HG02943 (cell line): ENCODE measurements at regions not wholly inside any gene's neighbourhood (a gene's known extent, or its start where the extent isn't known, plus 50 kb on each side); places are given as distances from the start of the nearest gene placed in this dataset.

Experiments
- ATAC-seq: cut with Tn5 transposase; IDR thresholded peaks from one replicate; pipeline ENCODE4 v1.9.1; 2021; ENCODE audit warnings: mild to moderate bottlenecking, low read depth, moderate library complexity; ENCODE audit not compliant: unreplicated experiment

DNA sequence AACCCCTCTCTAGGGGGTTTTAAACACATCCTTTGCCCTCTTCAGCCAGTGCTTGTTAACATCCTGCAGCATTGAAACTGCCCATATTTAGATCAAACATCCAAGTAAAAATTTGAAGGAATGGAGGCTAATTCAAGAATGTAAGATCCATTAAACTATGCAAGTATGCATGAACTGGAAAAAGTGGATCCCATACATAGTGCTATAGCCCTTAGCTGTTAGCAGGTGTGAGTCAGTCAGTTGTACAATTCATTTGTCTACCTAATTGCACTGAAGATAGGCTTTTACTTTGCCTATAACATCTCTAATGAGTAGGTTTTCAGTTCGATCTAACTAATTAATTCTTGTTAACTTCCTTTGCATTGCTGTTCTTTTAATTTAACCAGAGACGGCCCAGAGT is 270.9 kb downstream of the LMO4 start:
- ATAC-seq = no peak

- ATAC-seq = no peak
These were observed 271.6 kb downstream of the LMO4 start for GRCh38 chr1:87600055-87600850.

- ATAC-seq = no peak
These were observed 272.2 kb downstream of the LMO4 start for GRCh38 chr1:87600854-87601253.

DNA sequence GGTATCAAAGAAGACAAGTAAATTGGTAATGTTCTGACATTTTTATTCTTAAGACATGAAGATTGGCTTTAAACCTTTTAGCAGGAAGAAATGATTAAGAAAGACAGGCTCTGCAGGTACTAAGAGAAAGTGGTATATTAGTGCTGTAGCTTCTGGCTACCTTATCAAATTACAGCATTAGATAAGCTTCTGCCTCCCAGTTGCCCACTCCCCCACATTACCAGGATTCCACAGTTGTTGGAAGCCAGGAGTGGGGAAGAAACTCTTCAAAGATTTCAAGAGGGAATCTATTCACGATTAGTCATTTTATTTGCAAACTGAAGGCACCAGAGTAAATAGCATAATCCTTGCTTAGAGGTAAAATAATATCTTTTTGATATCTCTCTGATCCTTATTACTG is 274.9 kb downstream of the LMO4 start:
- ATAC-seq = no peak

- ATAC-seq = no peak
These were observed 284.3 kb downstream of the LMO4 start for GRCh38 chr1:87612956-87613355.

DNA sequence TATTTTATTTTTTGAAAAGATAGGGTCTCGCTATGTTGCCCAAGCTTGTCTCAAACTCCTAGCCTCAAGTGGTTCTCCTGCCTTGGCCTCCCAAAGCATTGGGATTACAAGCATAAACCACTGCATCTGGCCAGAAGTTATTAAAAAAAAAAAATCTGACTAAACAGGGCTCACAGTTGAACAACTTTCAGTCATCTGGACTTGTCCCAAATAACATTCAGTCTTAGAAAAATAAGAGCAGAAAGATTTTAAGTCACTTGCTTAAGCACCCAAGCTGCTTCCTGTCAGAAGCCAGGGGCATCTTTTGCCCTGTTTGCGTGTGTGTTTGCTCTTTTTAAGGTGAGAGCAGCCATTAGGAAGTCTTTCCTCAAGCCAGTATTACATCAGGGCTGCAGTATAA is 286.8 kb downstream of the LMO4 start:
- ATAC-seq = no peak

DNA sequence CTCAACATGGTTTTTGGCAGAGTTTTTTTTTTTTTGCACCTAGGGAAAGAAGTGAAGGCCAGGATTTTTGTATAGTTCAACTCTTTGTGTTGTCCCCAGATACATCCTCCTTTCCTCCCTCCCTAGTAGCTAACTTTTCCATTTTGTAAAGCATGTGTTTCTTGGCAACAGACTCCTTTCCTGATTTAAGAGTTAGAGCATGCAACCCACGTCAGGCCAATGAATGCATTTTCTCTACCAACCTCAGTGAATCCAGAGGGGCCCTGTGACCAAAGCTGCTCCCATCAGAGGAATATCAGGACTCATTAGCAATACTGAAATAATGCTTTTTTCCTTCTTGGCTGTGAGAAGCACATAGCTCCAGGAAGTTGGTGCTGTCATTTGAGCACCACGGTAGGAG is 287.2 kb downstream of the LMO4 start:
- ATAC-seq = no peak

GRCh38 chr1:87620807-87621206 is 292.1 kb downstream of the LMO4 start:
- ATAC-seq = no peak

DNA sequence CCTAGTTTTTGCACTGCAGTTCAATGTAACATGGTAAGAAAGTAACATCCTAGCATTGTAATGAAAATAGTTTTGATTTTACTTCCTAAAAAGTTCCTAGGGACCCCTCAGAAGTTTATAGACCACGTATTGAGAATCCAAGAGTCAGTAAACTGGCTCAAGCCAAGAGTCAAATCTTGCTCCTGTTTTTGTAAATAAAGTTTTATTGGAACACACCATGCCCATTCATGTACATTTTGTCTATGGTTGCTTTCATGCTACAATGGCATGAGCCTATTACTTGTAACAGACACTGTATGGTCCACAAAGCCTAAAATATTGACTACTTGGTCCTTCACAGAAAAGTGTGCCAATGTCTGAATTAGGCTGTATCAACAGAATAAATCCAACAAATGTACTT is 301.0 kb downstream of the LMO4 start:
- no peak for ATAC-seq

GRCh38 chr1:87632232-87632631 is 303.6 kb downstream of the LMO4 start:
- ATAC-seq = no peak

DNA sequence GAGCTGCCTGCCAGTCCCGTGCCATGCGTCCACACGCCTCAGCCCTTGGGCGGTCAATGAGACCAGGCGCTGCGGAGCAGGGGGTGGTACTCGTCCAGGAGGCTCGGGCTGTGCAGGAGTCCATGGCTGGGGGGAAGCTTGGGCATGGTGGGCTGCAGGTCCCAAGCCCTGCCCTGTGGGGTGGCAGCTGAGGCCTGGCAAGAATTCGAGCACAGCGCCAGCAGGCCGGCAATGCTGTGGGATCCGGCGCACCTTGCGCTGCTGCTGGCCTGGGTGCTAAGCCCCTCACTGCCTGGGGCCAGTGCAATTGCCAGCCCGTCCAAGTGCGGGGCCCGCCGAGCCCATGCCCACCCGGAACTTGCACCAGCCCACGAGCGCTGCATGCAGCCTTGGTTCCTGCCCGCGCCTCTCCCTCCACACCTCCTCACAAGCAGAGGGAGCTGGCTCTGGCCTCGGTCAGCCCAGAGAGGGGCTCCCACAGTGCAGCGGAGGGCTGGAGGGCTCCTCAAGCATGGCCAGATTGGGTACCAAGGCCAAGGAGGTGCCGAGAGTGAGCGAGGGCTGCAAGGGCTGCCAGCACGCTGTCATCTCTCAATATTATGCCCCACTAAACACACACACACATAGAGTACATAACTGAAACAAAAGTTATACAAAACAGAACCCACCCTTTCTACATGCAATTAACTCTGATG is 307.7 kb downstream of the LMO4 start:
- ATAC-seq = no peak

DNA sequence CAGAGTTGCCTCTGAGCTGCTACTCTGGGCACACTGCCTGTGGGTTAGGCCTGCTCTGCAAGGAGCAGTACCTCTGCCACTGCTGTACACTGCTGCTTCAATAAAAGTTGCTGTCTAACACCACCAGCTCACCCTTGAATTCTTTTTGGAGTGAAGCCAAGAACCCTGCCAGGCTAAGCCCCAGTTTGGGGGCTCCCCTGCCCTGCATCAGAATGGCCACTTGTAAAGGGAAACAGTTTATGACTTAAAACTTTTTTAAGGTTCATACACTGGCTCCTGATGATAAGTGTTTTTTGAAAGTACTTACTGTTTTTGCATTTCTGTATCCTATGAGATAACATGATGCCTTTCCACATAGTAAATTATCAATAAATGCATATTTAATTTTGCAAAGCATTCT is 310.0 kb downstream of the LMO4 start:
- no peak for ATAC-seq

GRCh38 chr1:87641996-87642395 is 313.3 kb downstream of the LMO4 start:
- ATAC-seq = no peak

DNA sequence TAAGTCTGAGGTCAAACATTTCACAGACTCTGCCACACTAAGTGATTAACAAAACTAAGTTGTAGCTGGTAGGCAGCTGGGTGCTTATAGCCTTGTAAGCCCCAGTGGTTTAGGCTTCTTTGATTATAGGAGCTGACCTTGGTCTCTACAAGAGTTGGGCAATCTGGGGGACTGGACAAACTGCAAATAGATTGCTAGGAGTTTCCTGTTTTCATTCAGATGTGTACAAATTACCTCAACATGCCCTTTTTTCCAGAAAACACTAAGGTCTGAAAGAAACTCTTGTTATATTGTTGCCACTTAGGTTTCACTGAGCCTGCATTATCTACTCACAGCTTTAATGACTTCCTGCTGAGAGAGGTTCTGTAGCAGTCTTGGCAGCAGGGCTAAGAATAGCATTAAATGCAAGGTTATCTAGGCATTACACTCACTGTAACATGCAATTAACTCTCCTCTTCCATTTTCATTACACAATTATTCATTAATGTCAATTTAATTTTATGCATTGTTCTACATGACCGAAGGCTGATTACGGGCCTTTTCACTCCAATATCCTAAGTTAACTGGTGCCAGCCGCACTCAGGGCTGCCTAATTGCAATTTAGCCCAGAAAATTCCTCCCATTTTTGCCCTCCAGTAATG is 314.0 kb downstream of the LMO4 start:
- no peak for ATAC-seq

- ATAC-seq = no peak
These were observed 315.4 kb downstream of the LMO4 start for GRCh38 chr1:87644033-87644578.

GRCh38 chr1:87644579-87645190 is 316.0 kb downstream of the LMO4 start:
- ATAC-seq = no peak

DNA sequence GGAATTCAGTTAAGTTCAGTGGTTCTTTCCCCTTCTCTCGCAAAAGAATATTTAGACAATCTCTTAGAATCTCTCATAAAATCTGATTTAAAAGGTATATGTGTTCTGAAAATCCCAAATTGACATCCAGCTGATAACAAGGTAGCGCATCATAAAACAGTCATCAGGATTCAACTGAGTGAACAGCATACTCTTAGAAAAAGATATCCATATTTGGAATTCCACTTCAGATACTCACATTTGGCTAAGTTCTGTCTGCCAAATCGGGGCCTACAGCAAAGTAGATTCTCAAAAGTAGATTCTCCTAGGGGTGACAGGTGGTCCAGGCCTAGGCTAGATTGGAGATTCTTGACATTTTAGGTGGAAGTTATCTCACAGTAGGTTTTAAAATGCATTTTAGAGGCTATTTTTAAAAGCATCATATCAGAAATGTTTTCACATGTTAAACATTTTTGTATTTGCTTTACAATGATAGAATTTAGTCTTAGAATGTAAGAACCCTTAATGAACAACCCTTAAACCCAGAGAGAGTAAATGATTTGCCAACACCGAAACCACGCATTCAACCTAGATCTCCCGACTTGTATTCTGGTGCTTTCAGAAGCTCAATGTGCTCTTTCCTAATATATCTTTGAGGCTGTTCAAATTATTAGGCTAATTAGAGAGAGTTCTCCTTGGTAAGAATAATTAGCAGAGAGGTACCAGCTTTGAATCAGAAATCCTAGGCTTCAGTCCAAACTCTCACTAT is 318.9 kb downstream of the LMO4 start:
- no peak for ATAC-seq

GRCh38 chr1:87648323-87649119 is 319.8 kb downstream of the LMO4 start:
- no peak for ATAC-seq

GRCh38 chr1:87650306-87650705 is 321.6 kb downstream of the LMO4 start:
- no peak for ATAC-seq
